Caco-2 (cell line): ENCODE measurements at regions not wholly inside any gene's neighbourhood (a gene's known extent, or its start where the extent isn't known, plus 50 kb on each side); places are given as distances from the start of the nearest gene placed in this dataset.

Experiments used
- BruUV-seq: library from RNA; stranded (reverse); fragments of 400-500 nt; replicated peaks from 2 replicates; lab custom pipeline; 2021; lab: Mats Ljungman, UMichigan
- CTCF ChIA-PET: fragments of 300-600 bp; sonication (Branson Sonifier 250); formaldehyde crosslinking; loops from one replicate; lab custom pipeline; 2022; ENCODE audit warnings: antibody characterized with exemption; lab: Charles Lee
- POLR2A ChIA-PET: fragments of 300-600 bp; sonication (Branson Sonifier 250); formaldehyde crosslinking; loops from one replicate; lab custom pipeline; 2022; ENCODE audit warnings: antibody characterized with exemption; lab: Charles Lee
- DNase-seq, 2 experiments: peaks; one replicate each; pipeline versions ENCODE4 v3.0.0 to v3.0.0-alpha.2; 2020 to 2022
- H3K27me3 ChIP-seq: replicated peaks from 2 replicates; pipeline ENCODE4 v1.6.0; 2011; ENCODE audit warnings: low read length; ENCODE audit not compliant: control insufficient read depth, insufficient read depth
- H3K36me3 ChIP-seq: 2 replicates; pipeline ENCODE4 v1.5.1; 2011; ENCODE audit warnings: low read length; ENCODE audit not compliant: control insufficient read depth, insufficient read depth
- H3K4me1 ChIP-seq: fragments of 250-450 bp; sonication (Bioruptor Pico); 2 replicates; pipeline ENCODE4 v1.5.1; 2020; ENCODE audit warnings: mild to moderate bottlenecking
- H3K4me3 ChIP-seq: 2 replicates; pipeline ENCODE4 v1.5.1; 2011; ENCODE audit warnings: low read depth, mild to moderate bottlenecking, control low read depth, low read length
- H3K9me3 ChIP-seq: fragments of 250-450 bp; sonication (Bioruptor Pico); 2 replicates; pipeline ENCODE4 v1.5.1; 2020; ENCODE audit warnings: mild to moderate bottlenecking, moderate library complexity
- H3K27ac Mint-ChIP-seq: one replicate; pipeline ENCODE4 v1.8.0; 2022; ENCODE audit warnings: mixed read lengths; ENCODE audit not compliant: unreplicated experiment
- H3K27me3 Mint-ChIP-seq: one replicate; pipeline ENCODE4 v1.8.0; 2022; ENCODE audit warnings: mixed read lengths; ENCODE audit not compliant: insufficient read depth, unreplicated experiment
- H3K36me3 Mint-ChIP-seq: one replicate; pipeline ENCODE4 v1.8.0; 2022; ENCODE audit warnings: mild to moderate bottlenecking, mixed read lengths; ENCODE audit not compliant: insufficient read depth, unreplicated experiment
- H3K4me1 Mint-ChIP-seq: one replicate; pipeline ENCODE4 v1.8.0; 2022; ENCODE audit warnings: low read depth, mixed read lengths; ENCODE audit not compliant: unreplicated experiment
- H3K4me3 Mint-ChIP-seq: one replicate; pipeline ENCODE4 v1.8.0; 2022; ENCODE audit warnings: mild to moderate bottlenecking, moderate library complexity, mixed read lengths; ENCODE audit not compliant: unreplicated experiment
- H3K9me3 Mint-ChIP-seq: one replicate; pipeline ENCODE4 v1.8.0; 2022; ENCODE audit warnings: mixed read lengths; ENCODE audit not compliant: unreplicated experiment
- CTCF ChIP-seq, 2 experiments: fragments of 200-600 bp in 1 of 2; IDR thresholded peaks; 1 replicate in 1 of 2; 2 replicates in 1 of 2; pipeline versions ENCODE4 v1.5.1 to v1.8.0; 2011 to 2022; ENCODE audit warnings: antibody characterized with exemption in 1 of 2, control low read depth in 1 of 2, inconsistent platforms in 1 of 2, low read depth in 1 of 2, low read length in 1 of 2, mild to moderate bottlenecking in 1 of 2, moderate library complexity in 1 of 2; ENCODE audit not compliant: insufficient read depth in 1 of 2, severe bottlenecking in 1 of 2, unreplicated experiment in 1 of 2
- intact Hi-C: fragments of 100-400 bp; cut with micrococcal nuclease; formaldehyde crosslinking; loops from one replicate; pipeline ENCODE4 v1.10.0; 2022; ENCODE audit not compliant: unreplicated experiment

GRCh38 chr15:53159458-53159857 lies 369.3 kb upstream of the ONECUT1 start:
- no peak for DNase-seq
- Histone ChIP-seq H3K36me3 (no peaks in the 10 kb centered on the region), H3K4me1 (no peaks in the 10 kb centered on the region), H3K27me3 (no peaks in the 10 kb centered on the region), H3K4me3 (no peak overlapping the region), H3K9me3 (no peaks in the 10 kb centered on the region)
- Mint-ChIP-seq H3K36me3 (no peaks in the 10 kb centered on the region), H3K27ac (no peak overlapping the region), H3K4me1 (no peaks in the 10 kb centered on the region), H3K27me3 (peaks cover 4% of the 10 kb centered on the region), H3K9me3 (no peaks in the 10 kb centered on the region), H3K4me3 (no peak overlapping the region)
- BruUV-seq: no TSS peak
- TF ChIP-seq CTCF (IDR thresholded peaks at IDR 0.05; ENCODE audit: insufficient read depth in 1 of 2, low read depth in 1 of 2, low read length in 1 of 2, severe bottlenecking in 1 of 2, unreplicated experiment in 1 of 2): no peak
- ChIA-PET CTCF (no interaction called here), POLR2A (no interaction called here)
- intact Hi-C loops: no loop called here

- peaks cover 3% of the 10 kb centered on the region for H3K27me3 Mint-ChIP-seq
- H3K4me1 ChIP-seq: no peaks in the 10 kb centered on the region
- POLR2A ChIA-PET: no interaction called here
- CTCF ChIA-PET: no interaction called here
- intact Hi-C loops: no loop called here
- no peaks in the 10 kb centered on the region for H3K9me3 ChIP-seq
- no peak overlapping the region for H3K4me3 Mint-ChIP-seq
- no peaks in the 10 kb centered on the region for H3K36me3 Mint-ChIP-seq
- H3K27me3 ChIP-seq: no peaks in the 10 kb centered on the region
- H3K4me1 Mint-ChIP-seq: no peaks in the 10 kb centered on the region
- H3K4me3 ChIP-seq: no peak overlapping the region
- no peak overlapping the region for H3K27ac Mint-ChIP-seq
- no peaks in the 10 kb centered on the region for H3K36me3 ChIP-seq
- BruUV-seq: no TSS peak
- no peak for DNase-seq
- TF ChIP-seq CTCF (IDR thresholded peaks at IDR 0.05; ENCODE audit: insufficient read depth in 1 of 2, low read depth in 1 of 2, low read length in 1 of 2, severe bottlenecking in 1 of 2, unreplicated experiment in 1 of 2): no peak
- no peaks in the 10 kb centered on the region for H3K9me3 Mint-ChIP-seq
Observed at GRCh38 chr15:53158995-53159394, 368.9 kb upstream of the ONECUT1 start.

- DNase-seq: no peak
- Mint-ChIP-seq H3K9me3 (no peaks in the 10 kb centered on the region), H3K4me3 (no peak overlapping the region), H3K4me1 (no peaks in the 10 kb centered on the region), H3K27me3 (no peaks in the 10 kb centered on the region), H3K27ac (no peak overlapping the region), H3K36me3 (no peaks in the 10 kb centered on the region)
- H3K4me1 ChIP-seq: no peaks in the 10 kb centered on the region
- intact Hi-C loops: no loop called here
- no peak overlapping the region for H3K4me3 ChIP-seq
- no peaks in the 10 kb centered on the region for H3K9me3 ChIP-seq
- ChIA-PET CTCF (no interaction called here), POLR2A (no interaction called here)
- no peak for TF ChIP-seq CTCF (IDR thresholded peaks at IDR 0.05; ENCODE audit: insufficient read depth in 1 of 2, low read depth in 1 of 2, low read length in 1 of 2, severe bottlenecking in 1 of 2, unreplicated experiment in 1 of 2)
- no TSS peak for BruUV-seq
- no peaks in the 10 kb centered on the region; the same call in 1 of the 2 replicates for H3K27me3 ChIP-seq
- H3K36me3 ChIP-seq: no peaks in the 10 kb centered on the region
Observed at GRCh38 chr15:53133255-53133850, 343.2 kb upstream of the ONECUT1 start.
